GM12878 (cell line): ENCODE measurements at regions not wholly inside any gene's neighbourhood (a gene's known extent, or its start where the extent isn't known, plus 50 kb on each side); places are given as distances from the start of the nearest gene placed in this dataset.

ENCODE experiments used
- ATAC-seq: fragments of 200-7000 bp; cut with Tn5 transposase; 3 replicates; pipeline ENCODE4 v1.9.1; 2020; ENCODE audit warnings: mild to moderate bottlenecking, moderate library complexity
- BruUV-seq: library from RNA; stranded (reverse); fragments of 400-500 nt; replicated peaks from 2 replicates; lab custom pipeline; 2021; lab: Mats Ljungman, UMichigan
- CTCF ChIA-PET: fragments of 300-600 bp; sonication (Branson Sonifier 250); formaldehyde crosslinking; extraction: SDS; loops from one replicate; lab custom pipeline; 2021; ENCODE audit warnings: inconsistent platforms; lab: Yijun Ruan, JAX
- POLR2A ChIA-PET: fragments of 350-600 bp; formaldehyde crosslinking; extraction: SDS; loops from one replicate; lab custom pipeline; 2021; ENCODE audit warnings: inconsistent platforms; lab: Charles Lee
- RAD21 ChIA-PET: fragments of 300-600 bp; sonication (Branson Sonifier 250); formaldehyde crosslinking; loops from one replicate; lab custom pipeline; 2023; ENCODE audit warnings: antibody characterized with exemption; ENCODE audit not compliant: unreplicated experiment; lab: Charles Lee
- SMC1A ChIA-PET: fragments of 300-600 bp; sonication (Branson Sonifier 250); formaldehyde crosslinking; loops from one replicate; lab custom pipeline; 2023; ENCODE audit not compliant: unreplicated experiment, uncharacterized antibody; lab: Charles Lee
- DNase-seq: peaks from one replicate; pipeline ENCODE4 v3.0.0-alpha.2; 2011; ENCODE audit warnings: low read depth, low spot score
- FAIRE-seq: peaks from 3 replicates; lab custom pipeline; 2011; peaks lifted over from hg19 to GRCh38; lab: Jason Lieb, UNC
- H2AFZ ChIP-seq: 2 replicates; pipeline ENCODE4 v1.6.0; 2011; ENCODE audit warnings: low read depth, low read length, control low read depth; ENCODE audit not compliant: control insufficient read depth
- H3K27ac ChIP-seq: 2 replicates; pipeline ENCODE4 v1.5.1; 2011; ENCODE audit warnings: control low read depth; ENCODE audit not compliant: control insufficient read depth, insufficient read depth
- H3K27me3 ChIP-seq, 2 experiments: replicated peaks in 1 of 2; 2 replicates each; pipeline versions ENCODE4 v1.6.0 to v1.6.1; 2011; ENCODE audit warnings: low read length in 1 of 2; ENCODE audit not compliant: control insufficient read depth in 2 of 2, insufficient read depth in 2 of 2
- H3K36me3 ChIP-seq, 2 experiments: 2 replicates each; pipeline ENCODE4 v1.5.1; 2011; ENCODE audit warnings: low read length in 1 of 2; ENCODE audit not compliant: control insufficient read depth in 2 of 2, insufficient read depth in 2 of 2
- H3K4me1 ChIP-seq: 2 replicates; pipeline ENCODE4 v1.6.1; 2011; ENCODE audit warnings: mild to moderate bottlenecking, low read length, moderate library complexity, mixed read lengths; ENCODE audit not compliant: control insufficient read depth, insufficient read depth
- H3K4me2 ChIP-seq: 2 replicates; pipeline ENCODE4 v1.6.0; 2011; ENCODE audit warnings: control low read depth; ENCODE audit not compliant: control insufficient read depth, insufficient read depth
- H3K4me3 ChIP-seq: fragments of 200-600 bp; sonication (generic); 2 replicates; pipeline ENCODE4 v1.5.1; 2016
- H3K79me2 ChIP-seq: 2 replicates; pipeline ENCODE4 v1.6.0; 2011; ENCODE audit warnings: low read length; ENCODE audit not compliant: control insufficient read depth, insufficient read depth
- H3K9ac ChIP-seq: 2 replicates; pipeline ENCODE4 v1.8.0; 2011; ENCODE audit warnings: low read length, control low read depth, mixed read lengths; ENCODE audit not compliant: control insufficient read depth, insufficient read depth
- H3K9me3 ChIP-seq: replicated peaks from 3 replicates; pipeline ENCODE4 v1.5.1; 2011; ENCODE audit warnings: mild to moderate bottlenecking, low read length; ENCODE audit not compliant: control insufficient read depth, insufficient read depth
- H4K20me1 ChIP-seq: 2 replicates; pipeline ENCODE4 v1.6.0; 2011; ENCODE audit not compliant: control insufficient read depth, insufficient read depth
- BCL11A ChIP-seq: IDR thresholded peaks from 2 replicates; pipeline ENCODE4 v1.6.1; 2011; ENCODE audit warnings: low read depth, low read length
- ETV6 ChIP-seq, 2 experiments: fragments of 450-650 bp in 1 of 2; IDR thresholded peaks in 1 of 2; conservative IDR thresholded peaks in 1 of 2; 2 replicates each; pipeline ENCODE4 v1.6.1; 2014; ENCODE audit warnings: antibody characterized with exemption in 1 of 2, borderline replicate concordance in 1 of 2, low read depth in 1 of 2, mild to moderate bottlenecking in 1 of 2, moderate library complexity in 1 of 2
- GATAD2B ChIP-seq: fragments of 450-650 bp; conservative IDR thresholded peaks from 2 replicates; pipeline ENCODE4 v1.6.1; 2017; ENCODE audit warnings: low read depth, mild to moderate bottlenecking, moderate library complexity
- POLR2AphosphoS2 ChIP-seq: IDR thresholded peaks from 2 replicates; pipeline ENCODE4 v1.6.1; 2011; ENCODE audit warnings: low read depth, mild to moderate bottlenecking, low read length, improper control_type of control experiment, moderate library complexity
- SUPT20H ChIP-seq: IDR thresholded peaks from 2 replicates; pipeline ENCODE4 v1.6.1; 2011; ENCODE audit warnings: low read depth, mild to moderate bottlenecking, low read length, moderate library complexity, borderline replicate concordance; ENCODE audit not compliant: control insufficient read depth
- WGBS: methylation state at CpG from one replicate; pipeline ENCODE4 v1.1.6; 2016; ENCODE audit warnings: low lambda C conversion rate; ENCODE audit not compliant: insufficient replicate concordance, insufficient coverage; ENCODE audit errors: missing lambda C conversion rate; 5-methylcytosine and 5-hydroxymethylcytosine counted together
- in situ Hi-C: fragments of 300-500 bp; cut with MboI; formaldehyde crosslinking; loops from 9 replicates; pipeline ENCODE4 v1.14.3; 2018; ENCODE audit warnings: mixed read lengths
- intact Hi-C: fragments of 100-400 bp; cut with micrococcal nuclease; formaldehyde crosslinking; loops from one replicate; pipeline ENCODE4 v1.14.2; 2022; ENCODE audit not compliant: unreplicated experiment
- TF ChIP-seq, protein P1 (sequence below): fragments of 450-650 bp; IDR thresholded peaks from 2 replicates; pipeline ENCODE4 v1.6.1; 2016; ENCODE audit warnings: mild to moderate bottlenecking

DNA sequence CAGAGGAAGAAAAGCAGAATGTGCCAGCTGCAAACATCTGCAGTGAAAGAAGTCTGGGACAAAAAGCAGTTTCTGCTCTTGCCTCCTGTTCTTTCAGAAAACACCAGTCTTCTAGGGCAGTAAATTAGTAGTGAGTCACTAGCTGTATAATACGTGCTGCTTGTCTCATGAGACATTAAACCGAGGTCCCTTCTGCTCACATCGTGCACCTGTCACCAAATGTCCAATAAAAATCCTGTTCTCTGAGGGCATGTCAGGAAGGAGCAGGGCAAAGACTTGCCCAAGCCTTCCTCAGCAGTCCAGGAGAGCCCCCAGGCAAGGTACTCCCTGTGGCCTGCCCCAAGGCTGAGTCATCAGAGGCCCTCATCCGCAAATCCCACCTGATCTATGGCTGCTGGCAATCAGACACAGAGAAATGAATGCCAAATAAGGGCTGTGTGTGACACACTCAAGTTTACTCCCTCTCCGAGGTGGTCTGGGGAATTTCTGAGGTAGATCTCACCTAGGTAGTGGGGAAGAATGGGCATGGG lies 255.3 kb upstream of the SMARCA2 start (continued):
- TF ChIP-seq GATAD2B = no peak
- no peak for TF ChIP-seq ETV6 (conservative IDR thresholded peaks at IDR 0.05 in 1 of 2, IDR thresholded peaks at IDR 0.05 in 1 of 2; ENCODE audit: borderline replicate concordance in 1 of 2, low read depth in 1 of 2)
- no peak for TF ChIP-seq SUPT20H
- no peak for TF ChIP-seq POLR2AphosphoS2

DNA sequence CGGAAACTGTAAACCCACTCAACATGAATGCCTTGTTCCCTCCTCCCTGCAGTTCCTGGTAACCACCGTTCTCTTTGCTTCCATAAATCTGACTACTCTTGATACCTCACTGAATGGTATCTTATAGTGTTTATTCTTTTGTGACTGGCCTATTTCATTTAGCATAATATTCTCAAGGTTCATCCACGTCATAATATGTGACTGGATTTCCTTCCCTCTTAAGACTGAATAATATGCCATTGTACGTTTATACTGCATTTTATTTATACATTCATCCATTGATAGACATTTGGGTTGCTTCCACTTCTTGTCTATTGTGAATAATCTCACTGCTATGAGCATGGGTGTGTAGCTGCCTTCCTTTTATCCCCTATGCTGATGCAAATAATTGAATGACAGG lies 253.3 kb upstream of the SMARCA2 start:
- RAD21 ChIA-PET = no interaction called here
- in situ Hi-C loops (no loop called here), intact Hi-C loops (no loop called here)
- BruUV-seq = no TSS peak
- ATAC-seq (no peak), DNase-seq (no peak), FAIRE-seq (no peak)
- SMC1A ChIA-PET = no interaction called here
- WGBS = 49% methylated on average over 4 of the region's 4 CpGs
- Histone ChIP-seq H4K20me1 (no peaks in the 10 kb centered on the region), H3K4me2 (peak overlapping the region; percentile 42; the same call in 1 of the 2 replicates), H3K36me3 (no peaks in the 10 kb centered on the region), H3K4me3 (no peak overlapping the region), H3K4me1 (peaks cover 10% of the 10 kb centered on the region), H3K9ac (no peak overlapping the region), H2AFZ (no peak overlapping the region; the same call in 1 of the 2 replicates), H3K79me2 (no peaks in the 10 kb centered on the region), H3K27ac (no peak overlapping the region), H3K27me3 (no peaks in the 10 kb centered on the region), H3K9me3 (peaks cover 8% of the 10 kb centered on the region; the same call in 2 of the 3 replicates)
- POLR2A ChIA-PET = no interaction called here
- TF ChIP-seq, protein P1, sequence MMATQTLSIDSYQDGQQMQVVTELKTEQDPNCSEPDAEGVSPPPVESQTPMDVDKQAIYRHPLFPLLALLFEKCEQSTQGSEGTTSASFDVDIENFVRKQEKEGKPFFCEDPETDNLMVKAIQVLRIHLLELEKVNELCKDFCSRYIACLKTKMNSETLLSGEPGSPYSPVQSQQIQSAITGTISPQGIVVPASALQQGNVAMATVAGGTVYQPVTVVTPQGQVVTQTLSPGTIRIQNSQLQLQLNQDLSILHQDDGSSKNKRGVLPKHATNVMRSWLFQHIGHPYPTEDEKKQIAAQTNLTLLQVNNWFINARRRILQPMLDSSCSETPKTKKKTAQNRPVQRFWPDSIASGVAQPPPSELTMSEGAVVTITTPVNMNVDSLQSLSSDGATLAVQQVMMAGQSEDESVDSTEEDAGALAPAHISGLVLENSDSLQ = peak; percentile 69; the same call in 1 of the 2 replicates
- no peak for TF ChIP-seq BCL11A
- CTCF ChIA-PET = no interaction called here
